Activated CD4-positive, CD25-positive, alpha-beta regulatory T cell treated with anti-CD3 and anti-CD28 coated beads, Interleukin-2, amount 50 U/mL, for 24 hours (primary cell): ENCODE measurements at regions not wholly inside any gene's neighbourhood (a gene's known extent, or its start where the extent isn't known, plus 50 kb on each side); places are given as distances from the start of the nearest gene placed in this dataset.
"Not testable (repeated sequence)": the region's sequence is repeated elsewhere in the genome, so short reads cannot be mapped to it uniquely, and the experiment has no call there.

ENCODE experiments used
- ATAC-seq, 2 donors: fragments of 150-1000 bp; cut with Tn5 transposase; one replicate each; pipeline ENCODE4 v1.10.0; 2021; ENCODE audit warnings: mild to moderate bottlenecking in 1 of 2, moderate library complexity in 1 of 2

DNA sequence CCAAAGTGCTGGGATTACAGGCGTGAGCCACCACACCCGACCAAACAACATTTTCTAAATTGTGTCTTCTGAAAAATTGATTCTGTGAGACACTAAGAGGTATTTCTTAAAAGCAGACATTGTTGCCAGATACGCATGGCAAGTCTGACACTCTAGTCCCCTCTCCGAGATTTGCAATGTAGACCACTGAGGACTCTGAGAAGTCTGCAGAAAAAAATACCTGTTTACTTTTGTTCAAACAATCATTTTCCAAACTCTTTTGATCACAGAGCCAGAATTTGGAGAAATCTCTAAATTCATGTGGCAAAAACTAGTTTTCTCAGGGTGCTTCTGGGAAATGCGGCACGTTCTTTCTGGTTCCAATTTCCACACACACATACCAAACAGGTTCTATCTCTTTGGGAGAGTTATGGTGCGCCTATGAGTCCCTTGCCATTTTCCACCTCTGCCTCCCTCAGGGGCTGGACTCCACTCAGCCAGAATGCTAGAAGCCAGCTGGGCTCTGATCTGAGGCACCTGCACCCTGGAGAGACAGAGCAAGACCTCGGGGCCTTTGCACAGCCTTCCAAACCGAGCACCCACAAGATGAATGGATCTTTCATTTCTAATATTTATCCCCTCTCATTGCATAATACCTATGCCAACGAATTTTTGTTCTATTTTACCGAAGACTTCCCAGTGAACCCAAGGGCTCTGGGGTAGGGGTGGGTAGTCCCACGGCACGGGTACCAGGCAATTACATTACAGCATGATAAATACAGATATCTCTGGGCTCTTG, 152.7 kb downstream of the MYCN start:
- ATAC-seq = no peak

DNA sequence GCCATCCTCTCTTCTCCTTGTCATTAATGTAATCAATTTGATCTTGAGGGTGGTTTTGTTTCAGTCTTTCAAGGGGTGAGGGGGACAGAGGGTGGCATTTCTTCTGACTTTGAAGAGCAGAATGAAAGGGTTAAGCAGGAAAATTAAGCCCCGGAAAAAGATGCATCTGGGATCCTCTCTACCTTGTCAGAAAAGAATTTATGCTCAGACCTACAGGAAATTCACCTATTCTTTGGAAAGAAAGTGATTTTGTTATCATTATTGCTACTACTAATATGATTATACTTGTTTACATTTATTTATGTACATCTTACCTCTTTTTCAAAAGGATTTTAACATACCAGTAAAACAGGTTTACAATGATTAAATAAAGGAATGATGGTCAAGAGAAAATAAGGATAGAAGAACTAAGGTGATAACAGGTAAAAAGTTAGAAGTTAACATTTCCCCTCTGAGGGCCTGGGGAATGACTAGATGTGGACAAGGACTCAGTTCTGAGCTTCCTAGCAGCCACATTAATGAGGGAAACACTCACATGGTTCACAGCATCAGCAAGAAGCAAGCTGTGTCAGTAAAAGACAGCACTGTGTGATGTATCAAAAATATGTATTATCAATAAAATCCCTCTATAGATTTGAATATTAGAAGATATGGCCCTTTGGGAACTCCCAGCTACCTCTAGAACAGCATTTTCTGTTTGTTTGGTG, 151.4 kb downstream of the MYCN start:
- no peak for ATAC-seq

DNA sequence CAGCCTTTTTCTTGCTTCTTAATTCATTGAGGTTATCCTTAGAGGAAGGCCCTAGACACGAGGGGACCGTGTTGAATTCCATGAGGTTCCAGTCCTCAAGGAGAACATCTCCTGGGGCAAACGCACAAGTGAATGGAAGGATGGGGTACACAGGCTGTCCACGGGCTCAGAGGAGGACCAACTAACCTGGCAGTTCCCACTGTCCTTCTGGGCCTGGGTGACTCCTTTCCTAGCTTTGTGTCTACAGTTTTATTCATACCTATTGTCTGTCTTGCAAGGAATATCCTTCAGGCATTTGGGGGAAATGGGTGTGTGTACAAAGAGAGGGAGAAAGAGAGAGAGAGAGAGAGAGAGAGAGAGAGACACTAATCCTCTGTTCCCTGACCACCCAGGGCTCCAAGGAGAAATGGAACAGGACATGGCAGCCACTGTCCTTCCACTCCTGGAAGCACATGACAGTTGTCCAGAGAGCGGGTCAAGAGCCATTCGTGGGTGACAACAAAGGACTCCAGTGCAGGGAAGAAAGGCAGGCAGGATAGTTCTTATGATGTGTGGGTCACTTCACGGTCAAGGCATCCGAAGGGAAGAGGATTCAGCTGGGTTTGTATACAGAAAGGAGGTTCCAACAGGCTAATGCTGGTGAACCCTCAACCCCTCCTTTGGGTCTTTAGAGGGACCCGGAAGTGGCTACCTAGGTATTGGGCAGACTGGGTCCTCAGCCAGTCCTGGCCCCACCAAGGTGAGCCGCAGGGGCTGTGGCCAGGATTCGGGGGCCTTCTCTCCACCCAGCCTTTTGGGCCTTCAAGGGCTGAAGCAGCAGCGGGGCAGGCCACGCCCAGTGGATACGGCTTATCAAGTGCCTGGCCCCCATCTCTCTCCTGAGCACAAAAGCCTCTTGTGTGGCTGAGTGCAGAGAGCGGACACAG, 150.6 kb downstream of the MYCN start:
- ATAC-seq = no peak

DNA sequence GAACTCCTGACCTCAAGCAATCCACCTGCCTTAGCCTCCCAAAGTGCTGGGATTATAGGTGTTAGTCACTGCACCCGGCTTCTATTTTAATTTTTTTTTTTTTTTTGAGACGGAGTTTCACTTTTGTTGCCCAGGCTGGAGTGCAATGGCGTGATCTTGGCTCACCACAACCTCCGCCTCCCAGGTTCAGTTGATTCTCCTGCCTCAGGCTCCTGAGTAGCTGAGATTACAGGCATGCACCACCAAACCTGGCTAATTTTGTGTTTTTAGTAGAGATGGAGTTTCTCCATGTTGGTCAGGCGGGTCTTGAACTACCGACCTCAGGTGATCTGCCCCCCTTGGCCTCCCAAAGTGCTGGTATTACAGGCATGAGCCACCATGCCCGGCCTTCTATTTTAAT, 149.1 kb downstream of the MYCN start:
- not testable (repeated sequence) for ATAC-seq

DNA sequence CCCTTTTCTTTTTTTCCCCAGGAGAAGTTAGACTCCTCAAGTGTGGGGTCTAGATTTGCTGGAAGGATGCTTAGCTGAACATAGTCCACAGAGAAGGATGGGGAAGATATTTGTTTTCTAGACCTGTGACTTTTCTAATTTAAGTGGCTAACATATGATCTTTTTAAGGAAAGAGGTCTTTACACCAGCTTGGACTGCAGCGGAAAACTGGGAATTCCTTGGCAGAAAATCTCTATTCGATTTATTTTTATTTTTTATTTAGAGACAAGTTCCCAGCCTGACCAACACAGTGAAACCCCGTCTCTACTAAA, 148.4 kb downstream of the MYCN start:
- no peak for ATAC-seq

DNA sequence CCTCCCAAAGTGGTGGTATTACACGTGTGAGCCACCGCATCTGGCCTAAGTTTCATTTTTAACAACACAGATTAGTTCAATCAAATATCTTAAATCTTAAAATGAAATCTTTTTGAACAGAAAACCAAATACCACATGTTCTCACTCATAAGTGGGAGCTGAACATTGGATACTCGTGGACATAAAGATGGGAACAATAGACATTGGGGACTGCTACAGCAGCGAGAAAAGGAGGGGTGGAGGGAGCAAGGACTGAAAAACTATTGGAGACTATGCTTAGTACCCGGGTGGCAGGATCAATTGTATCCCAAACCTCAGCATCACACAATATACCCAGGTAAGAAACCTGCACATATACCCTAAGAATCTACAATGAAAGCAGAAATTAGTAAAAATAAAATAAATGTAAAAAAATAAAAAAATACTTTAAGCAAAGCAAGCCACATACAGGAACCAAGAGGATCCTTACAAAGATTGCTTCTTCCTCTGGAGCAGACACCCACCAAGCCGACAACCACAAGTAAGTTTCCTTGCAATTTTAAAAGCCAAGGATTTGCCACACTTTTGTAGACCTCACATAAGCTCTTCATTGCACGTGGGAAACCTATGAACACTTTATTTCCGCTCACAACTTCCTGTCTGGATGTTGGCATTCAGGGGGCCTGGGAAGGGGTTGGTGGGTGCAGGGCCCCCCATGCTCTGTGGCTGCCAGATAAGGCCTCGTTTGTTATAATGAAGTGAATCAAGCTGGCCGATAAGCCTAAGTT, 147.9 kb downstream of the MYCN start:
- no peak for ATAC-seq

DNA sequence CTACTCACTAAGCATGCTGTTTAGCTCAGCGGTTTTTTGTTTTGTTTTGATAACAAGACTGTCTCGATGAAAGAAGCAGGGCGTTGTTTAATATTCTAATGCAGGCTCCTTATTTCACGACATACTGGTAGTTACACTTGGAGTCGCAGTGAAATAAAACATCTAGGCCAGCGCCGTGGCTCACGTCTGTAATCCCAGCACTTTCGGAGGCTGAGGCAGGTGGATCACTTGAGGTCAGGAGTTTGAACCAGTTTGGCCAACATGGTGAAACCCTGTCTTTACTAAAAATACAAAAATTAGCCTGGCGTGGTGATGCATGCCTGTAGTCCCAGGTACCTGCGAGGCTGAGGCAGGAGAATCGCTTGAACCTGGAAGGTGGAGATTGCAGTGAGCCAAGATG, 145.8 kb downstream of the MYCN start:
- ATAC-seq = not testable (repeated sequence)

DNA sequence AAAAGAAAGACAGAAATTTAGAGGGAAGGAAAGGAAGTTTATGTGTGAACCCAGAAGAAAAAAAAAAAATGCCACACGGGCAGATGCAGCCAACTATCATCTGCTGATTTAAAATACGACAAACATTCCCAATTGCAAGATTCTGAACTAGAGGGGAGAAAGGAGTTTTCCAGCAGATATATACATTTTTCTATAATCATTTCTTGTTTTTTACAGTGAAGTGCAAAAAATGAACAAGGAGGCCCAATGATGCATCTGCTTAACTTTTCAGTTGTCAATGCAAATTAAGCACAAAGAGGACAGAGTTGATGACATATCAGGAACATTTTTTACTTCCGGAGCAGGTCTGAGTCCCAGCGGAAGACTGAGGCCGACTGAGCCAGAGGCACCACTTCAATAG, 144.7 kb downstream of the MYCN start:
- ATAC-seq = no peak

DNA sequence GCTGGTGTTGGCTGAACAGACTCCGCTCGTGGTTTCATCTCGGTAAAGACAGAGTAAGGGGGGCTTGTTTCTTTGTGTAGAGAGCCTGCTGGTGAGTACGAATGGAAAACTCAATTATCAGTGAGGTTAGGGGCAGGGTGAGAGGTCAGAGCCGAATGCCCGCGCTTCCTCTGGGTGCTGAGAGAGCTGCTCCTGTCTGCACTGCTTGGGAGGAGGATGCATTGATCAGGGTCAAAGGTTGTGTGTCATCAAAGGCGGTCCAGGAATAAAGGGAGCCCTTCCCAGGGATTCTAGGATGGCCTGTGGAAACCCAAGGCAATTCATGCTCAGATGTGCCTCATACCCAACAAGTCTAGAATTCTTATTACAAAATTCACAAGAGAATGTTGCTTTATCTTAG, 143.9 kb downstream of the MYCN start:
- no peak for ATAC-seq

DNA sequence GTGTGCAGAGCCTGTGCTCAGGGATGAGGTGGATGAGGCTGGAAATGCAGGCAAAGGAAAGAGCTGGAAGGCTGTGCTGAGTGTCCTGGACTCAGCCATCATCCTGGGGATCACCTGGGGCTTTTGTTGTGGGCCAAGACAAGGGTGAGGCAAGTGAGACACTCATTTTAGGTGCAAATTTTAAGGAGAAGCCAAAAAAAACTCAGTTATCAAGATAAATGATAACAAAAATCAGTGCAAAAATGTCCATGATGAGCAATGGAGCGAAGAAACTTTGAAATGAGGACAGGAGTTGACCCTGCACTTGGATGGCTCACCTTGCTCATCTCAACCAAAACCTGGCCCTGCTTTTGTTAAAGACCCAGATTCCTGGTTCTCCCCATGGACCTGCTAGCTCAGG, 141.9 kb downstream of the MYCN start:
- no peak for ATAC-seq

DNA sequence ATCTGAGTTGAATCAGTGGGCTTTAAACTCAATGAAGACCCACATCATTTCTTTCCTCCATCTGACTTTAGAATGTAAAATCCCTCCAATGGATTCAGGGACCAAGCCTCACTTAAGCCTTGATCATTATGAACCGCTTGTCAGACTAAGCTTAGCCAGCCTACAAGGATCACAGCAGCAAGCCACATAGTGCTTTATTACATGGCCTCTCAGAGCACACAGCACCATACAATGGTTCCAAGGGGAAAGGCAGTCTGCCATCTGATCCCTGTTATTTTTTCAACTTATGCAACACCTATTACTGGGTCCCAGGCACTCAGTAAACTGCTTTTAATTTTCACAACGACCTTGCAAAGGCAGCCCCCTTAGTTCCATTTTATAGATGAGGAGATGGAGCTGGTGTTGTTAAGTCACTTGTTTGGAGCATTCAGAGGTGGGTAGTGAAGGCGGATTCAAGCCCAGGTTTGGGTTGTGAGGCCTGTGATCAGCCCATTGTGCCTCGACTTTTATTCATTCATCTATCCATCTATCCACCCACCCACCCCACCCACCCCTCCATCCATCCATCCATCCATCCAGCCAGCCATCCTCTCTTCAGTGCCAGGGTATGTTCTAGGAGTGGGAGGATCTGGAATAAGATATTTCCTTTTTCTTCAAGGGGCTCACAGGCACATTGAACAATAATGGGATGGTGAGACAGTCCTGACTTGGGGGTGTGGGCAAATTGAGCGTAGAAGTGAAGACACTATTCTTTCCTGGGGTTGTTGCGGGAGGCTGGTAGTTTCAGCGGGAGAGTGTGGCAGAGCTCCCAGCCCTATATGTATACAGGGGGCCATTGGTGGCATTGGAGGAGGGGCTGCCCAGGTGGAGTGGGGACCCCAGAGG, 141.2 kb downstream of the MYCN start:
- no peak for ATAC-seq

DNA sequence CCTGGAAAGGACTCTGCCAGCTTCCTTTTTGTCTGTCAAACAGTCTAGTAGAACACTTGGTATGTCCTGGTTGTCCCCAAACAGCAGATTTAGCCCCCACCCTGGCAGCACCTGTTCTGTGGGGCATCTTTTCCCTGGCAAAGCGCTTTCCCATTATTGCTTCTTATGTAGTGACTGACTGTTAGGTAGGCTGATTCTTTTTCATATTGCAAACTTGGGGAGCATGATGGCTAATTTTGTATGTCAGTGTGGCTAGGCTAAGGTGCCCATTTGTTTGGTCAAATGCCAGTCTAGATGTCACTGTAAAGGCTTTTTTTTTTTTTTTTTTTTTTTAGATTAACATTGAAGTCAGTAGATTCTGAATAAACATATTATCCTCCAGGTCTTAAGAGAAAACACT, 140.2 kb downstream of the MYCN start:
- no peak for ATAC-seq

DNA sequence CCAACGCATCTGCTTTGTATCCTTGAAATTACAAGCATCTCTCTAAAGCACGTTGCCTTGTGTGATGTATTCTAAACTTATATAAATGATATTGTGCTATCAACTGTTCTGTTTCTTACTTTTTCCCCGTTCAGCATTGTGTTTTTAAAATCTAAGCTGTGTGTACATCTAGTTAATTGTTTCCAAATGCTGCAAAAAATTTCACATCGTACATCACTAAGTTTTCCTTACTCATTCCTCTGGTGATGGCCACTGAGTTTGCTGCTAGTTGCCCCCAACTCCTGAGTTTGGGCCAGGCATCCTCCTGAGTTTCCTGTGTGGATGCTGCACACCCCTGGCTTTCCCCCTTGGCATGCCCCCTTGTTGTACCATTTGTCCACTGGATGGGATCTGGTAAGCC, 139.7 kb downstream of the MYCN start:
- no peak for ATAC-seq

DNA sequence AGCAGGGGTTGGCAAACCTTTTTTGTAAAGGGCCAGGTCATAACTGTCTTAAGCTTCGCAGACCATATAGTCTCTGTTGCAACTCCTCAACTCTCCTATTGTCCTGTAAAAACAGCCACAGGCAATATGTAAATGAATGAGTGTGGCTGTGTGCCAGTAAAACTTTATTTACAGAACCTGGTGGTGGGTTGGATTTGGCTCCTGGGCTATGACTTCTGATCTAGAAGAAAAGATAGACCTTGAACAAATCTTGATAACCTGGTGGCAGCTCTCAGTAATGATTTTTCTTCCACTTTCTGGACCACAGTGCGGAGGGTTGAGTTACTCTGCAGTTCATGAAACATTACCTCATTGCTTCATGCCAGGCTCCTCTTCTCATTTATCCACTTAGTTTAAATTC, 139.3 kb downstream of the MYCN start:
- ATAC-seq = no peak

DNA sequence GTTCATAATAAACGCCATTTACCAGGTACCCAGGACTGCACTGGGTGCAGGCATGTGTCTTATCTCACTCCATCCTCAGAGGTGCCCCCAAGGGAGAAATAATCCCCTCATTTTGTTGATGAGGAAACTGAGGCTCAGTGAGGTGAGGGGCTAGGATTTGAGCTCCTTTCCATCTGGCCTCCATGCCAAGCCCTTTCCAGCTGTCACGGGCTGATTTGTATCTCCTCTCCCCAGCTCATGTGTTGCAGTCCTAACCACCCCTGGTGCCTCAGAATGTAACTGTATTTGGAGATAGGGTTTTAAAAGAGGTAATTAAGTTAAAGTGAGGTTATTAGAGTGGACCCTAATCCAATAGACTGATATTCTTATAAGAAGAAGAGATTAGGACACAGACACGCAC, 137.3 kb downstream of the MYCN start:
- no peak for ATAC-seq

DNA sequence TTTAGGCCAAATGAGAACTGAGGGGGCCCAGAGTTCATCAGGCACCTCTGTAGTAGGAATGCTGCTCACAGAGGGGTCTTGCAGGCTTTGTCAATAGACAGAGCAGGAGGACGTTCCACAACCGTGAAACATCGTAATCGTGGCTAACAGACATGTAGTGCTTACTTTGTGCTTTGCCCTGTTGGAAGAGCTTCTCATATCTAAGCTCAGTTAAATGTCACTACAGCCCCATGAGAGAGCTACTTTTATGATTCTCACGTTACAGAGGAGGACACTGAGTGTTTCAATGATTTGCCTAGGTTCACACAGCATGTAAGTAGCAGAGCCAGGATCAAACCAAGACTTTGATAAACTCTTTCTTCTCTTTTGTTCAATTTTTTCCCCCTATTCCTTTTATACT, 136.6 kb downstream of the MYCN start:
- no peak for ATAC-seq

DNA sequence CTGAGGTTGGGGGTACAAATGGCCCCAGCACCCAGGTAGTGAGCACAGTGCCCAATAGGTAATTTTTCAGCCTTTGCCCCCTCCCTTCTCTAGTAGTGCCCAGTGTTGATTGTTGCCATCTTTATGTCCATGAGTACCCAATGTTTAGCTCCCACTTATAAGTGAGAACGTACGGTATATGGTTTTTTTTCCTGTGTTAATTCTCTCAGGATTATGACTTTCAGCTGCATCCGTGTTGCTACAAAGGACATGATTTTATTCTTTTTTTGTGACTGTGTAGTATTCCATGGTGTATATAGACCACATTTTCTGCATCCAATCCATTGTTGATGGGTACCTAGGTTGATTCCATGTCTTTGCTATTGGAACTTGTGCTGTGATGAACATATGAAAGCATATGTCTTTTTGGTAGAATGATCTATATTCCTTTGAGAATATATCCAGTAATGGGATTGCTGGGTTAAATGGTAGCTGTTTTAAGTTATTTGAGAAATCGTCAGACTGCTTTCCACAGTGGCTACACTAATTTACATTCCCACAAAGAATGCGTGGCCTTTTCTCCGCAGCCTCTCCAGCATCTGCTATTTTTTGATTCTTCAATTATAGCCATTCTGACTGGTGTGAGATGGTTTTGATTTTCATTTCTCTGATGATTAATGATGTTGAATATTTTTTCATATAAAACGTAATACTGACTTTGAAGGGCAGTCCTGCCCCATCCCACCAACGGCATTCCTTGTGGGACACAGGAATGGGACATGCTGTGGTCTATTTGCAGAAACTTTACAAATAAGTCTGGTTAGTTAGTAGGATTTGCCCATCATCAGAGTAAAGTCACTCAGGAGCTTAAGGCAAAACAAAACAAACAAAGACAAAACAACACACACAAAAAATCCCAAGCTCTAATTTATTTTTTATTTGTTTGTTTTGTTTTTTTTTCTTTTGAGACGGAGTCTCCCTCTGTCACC, 135.0 kb downstream of the MYCN start:
- ATAC-seq = no peak

DNA sequence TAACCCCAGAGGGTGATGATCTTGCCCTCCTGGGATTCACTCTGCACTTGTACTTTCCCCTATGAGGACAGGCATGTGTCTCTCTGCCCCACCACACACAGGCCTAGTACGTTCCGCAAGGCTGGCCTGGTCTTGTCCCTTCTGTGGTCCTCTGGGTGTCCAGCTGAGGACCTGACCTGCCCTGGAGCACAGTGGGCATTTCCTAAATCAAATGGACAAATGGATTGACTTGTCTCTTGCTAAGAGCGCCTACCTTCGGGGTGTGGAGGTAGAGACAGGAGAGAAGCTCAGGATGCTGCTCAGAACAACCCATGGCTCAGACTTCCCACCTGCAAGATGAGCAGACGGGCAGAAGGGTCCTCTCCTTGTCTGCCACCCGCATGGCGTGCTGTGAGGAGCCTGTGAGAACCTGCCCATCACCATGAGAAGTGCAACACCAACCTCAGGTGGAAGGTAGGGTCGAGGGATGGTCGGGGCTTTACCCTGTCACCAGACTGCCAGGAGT, 133.6 kb downstream of the MYCN start:
- ATAC-seq = no peak

DNA sequence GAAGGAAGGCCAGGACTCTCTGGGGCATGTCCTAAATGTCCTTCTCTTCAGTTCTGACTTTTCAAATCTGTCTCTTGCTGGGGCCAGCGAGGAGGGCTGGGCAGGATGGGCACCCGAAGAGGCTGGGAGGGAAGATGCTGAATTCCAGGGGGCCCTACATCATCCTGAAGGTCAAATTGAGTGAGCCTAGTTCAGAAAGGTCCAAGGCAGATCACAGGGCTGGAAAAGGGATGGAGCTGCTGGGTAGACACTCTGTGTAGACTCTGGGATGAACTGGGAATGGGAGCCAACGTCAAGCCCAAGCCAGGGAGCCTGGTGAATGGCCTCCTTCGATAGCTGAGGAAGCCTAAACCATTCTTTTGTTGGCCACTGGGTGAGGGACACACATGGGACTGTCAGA, 133.1 kb downstream of the MYCN start:
- ATAC-seq = no peak

DNA sequence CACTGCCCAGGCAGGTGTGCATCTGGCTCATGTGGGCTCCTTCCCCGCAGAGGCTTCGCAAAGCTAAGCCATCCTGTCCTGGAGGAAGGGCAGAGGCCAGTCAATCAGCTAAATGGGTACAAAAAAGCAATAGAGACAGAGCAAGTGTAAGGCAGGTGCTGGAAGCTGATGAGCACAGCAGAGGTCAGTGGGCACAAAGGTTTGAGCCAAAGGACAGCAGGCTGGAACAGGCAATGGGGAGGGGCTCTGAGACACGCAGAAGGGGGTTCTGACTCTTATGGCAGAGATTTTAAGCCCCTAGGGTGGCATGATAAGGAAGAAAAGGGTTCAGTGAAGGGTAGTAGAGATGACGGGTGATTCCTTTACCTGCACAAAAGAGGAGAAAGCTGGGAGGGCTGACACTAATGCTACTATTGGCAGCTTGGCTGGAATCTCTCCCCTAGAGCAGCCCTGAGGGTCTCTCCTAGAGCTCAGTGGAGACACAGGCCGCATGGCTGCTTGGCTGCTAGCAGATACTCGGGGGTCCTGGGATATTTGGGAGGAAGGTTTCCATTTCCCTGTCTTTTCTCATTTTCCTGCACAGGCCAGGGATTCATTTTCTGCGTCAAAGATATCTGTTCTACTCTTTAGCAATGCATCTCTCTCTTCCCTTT, 132.4 kb downstream of the MYCN start:
- no peak for ATAC-seq
